ENCODE measurements at regions not wholly inside any gene's neighbourhood (a gene's known extent, or its start where the extent isn't known, plus 50 kb on each side); places are given as distances from the start of the nearest gene placed in this dataset.

DNA sequence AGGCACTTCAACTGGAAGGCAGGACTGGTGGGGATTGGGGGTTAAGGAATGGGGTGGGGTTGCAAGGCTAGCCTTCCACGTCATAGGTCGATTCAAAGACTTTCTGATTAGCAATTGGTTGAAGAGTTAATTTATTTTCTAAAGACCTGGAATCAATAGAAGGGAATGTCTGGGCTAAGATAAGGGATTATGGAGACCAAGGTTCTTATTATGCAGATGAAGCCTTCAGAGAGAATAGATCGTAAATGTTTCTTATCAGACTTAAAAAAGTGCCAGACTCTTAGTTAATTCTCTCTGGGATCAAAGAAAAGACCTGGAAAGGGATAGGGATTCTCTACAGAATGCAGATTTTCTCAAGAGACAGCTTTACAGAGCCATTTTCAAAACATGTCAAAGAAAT, 368.0 kb upstream of the DLGAP1 start:
- H3F3A ChIP-seq (ENCODE audit: insufficient read depth, low read length, poor library complexity, severe bottlenecking), result no peaks in the 10 kb centered on the region
- no peaks in the 10 kb centered on the region for H3K9me3 ChIP-seq (ENCODE audit: low read length)
- no peak overlapping the region for H3K4me3 ChIP-seq (ENCODE audit: low read length)
- H3K79me2 ChIP-seq (replicated peaks; ENCODE audit: insufficient read depth, low read length), result no peaks in the 10 kb centered on the region
- no peaks in the 10 kb centered on the region for H3K36me3 ChIP-seq (ENCODE audit: insufficient read depth, low read length)
- no peak for TF ChIP-seq POLR2AphosphoS5 (IDR thresholded peaks at IDR 0.05)
- no peak for TF ChIP-seq TAF1 (IDR thresholded peaks at IDR 0.05; ENCODE audit: low read depth)
- no peak for TF ChIP-seq REST (IDR thresholded peaks at IDR 0.05; ENCODE audit: borderline replicate concordance)
- no peak for TF ChIP-seq SMC3 (conservative IDR thresholded peaks at IDR 0.05; ENCODE audit: poor library complexity)
- no peak for TF ChIP-seq RAD21 (conservative IDR thresholded peaks at IDR 0.05)
- TF ChIP-seq, protein P1, sequence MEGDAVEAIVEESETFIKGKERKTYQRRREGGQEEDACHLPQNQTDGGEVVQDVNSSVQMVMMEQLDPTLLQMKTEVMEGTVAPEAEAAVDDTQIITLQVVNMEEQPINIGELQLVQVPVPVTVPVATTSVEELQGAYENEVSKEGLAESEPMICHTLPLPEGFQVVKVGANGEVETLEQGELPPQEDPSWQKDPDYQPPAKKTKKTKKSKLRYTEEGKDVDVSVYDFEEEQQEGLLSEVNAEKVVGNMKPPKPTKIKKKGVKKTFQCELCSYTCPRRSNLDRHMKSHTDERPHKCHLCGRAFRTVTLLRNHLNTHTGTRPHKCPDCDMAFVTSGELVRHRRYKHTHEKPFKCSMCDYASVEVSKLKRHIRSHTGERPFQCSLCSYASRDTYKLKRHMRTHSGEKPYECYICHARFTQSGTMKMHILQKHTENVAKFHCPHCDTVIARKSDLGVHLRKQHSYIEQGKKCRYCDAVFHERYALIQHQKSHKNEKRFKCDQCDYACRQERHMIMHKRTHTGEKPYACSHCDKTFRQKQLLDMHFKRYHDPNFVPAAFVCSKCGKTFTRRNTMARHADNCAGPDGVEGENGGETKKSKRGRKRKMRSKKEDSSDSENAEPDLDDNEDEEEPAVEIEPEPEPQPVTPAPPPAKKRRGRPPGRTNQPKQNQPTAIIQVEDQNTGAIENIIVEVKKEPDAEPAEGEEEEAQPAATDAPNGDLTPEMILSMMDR (IDR thresholded peaks at IDR 0.05; ENCODE audit: poor library complexity, severe bottlenecking), result no peak
- no peak for TF ChIP-seq EZH2 (IDR thresholded peaks at IDR 0.05; ENCODE audit: borderline replicate concordance, insufficient read depth, low read length, poor library complexity, severe bottlenecking)
- TF ChIP-seq MXI1 (conservative IDR thresholded peaks at IDR 0.05; ENCODE audit: poor library complexity, severe bottlenecking), result no peak
- no peak for TF ChIP-seq EP300 (conservative IDR thresholded peaks at IDR 0.05; ENCODE audit: poor library complexity, severe bottlenecking)
- no peak overlapping the region for H3K4me2 ChIP-seq (ENCODE audit: low read length)
- H4K20me1 ChIP-seq (ENCODE audit: insufficient read depth), result no peaks in the 10 kb centered on the region
- no peaks in the 10 kb centered on the region for H3K27me3 ChIP-seq (ENCODE audit: insufficient read depth, low read depth, low read length)
- H3K9me2 ChIP-seq (ENCODE audit: insufficient read depth, low read length), result no peaks in the 10 kb centered on the region
- H3K9ac ChIP-seq (ENCODE audit: low read length), result no peak overlapping the region
- no peak overlapping the region for H3K27ac ChIP-seq (ENCODE audit: low read length)
- H2AFZ ChIP-seq (ENCODE audit: low read depth, low read length), result no peak overlapping the region

- no peaks in the 10 kb centered on the region for H4K20me1 ChIP-seq (ENCODE audit: insufficient read depth)
Measured at GRCh38 chr18:4821801-4822200, 366.7 kb upstream of the DLGAP1 start.

More at GRCh38 chr18:4821801-4822200, 366.7 kb upstream of the DLGAP1 start:
- H3K9me3 ChIP-seq (ENCODE audit: low read length), result no peaks in the 10 kb centered on the region
- H2AFZ ChIP-seq (ENCODE audit: low read depth, low read length), result no peak overlapping the region
- no peaks in the 10 kb centered on the region for H3K27me3 ChIP-seq (ENCODE audit: insufficient read depth, low read depth, low read length)
- H3F3A ChIP-seq (ENCODE audit: insufficient read depth, low read length, poor library complexity, severe bottlenecking), result no peaks in the 10 kb centered on the region
- no peak overlapping the region for H3K4me2 ChIP-seq (ENCODE audit: low read length)
- no peak overlapping the region for H3K9ac ChIP-seq (ENCODE audit: low read length)
- no peak overlapping the region for H3K4me3 ChIP-seq (ENCODE audit: low read length)
- H3K9me2 ChIP-seq (ENCODE audit: insufficient read depth, low read length), result no peaks in the 10 kb centered on the region
- no peaks in the 10 kb centered on the region for H3K79me2 ChIP-seq (replicated peaks; ENCODE audit: insufficient read depth, low read length)
- no peaks in the 10 kb centered on the region for H3K36me3 ChIP-seq (ENCODE audit: insufficient read depth, low read length)
- TF ChIP-seq POLR2AphosphoS5 (IDR thresholded peaks at IDR 0.05) (no peak), MXI1 (conservative IDR thresholded peaks at IDR 0.05; ENCODE audit: poor library complexity, severe bottlenecking) (no peak), EP300 (conservative IDR thresholded peaks at IDR 0.05; ENCODE audit: poor library complexity, severe bottlenecking) (no peak), REST (IDR thresholded peaks at IDR 0.05; ENCODE audit: borderline replicate concordance) (no peak), EZH2 (IDR thresholded peaks at IDR 0.05; ENCODE audit: borderline replicate concordance, insufficient read depth, low read length, poor library complexity, severe bottlenecking) (no peak), SMC3 (conservative IDR thresholded peaks at IDR 0.05; ENCODE audit: poor library complexity) (no peak), RAD21 (conservative IDR thresholded peaks at IDR 0.05) (no peak), TAF1 (IDR thresholded peaks at IDR 0.05; ENCODE audit: low read depth) (no peak)
- TF ChIP-seq, protein P1 (IDR thresholded peaks at IDR 0.05; ENCODE audit: poor library complexity, severe bottlenecking), result no peak
- H3K27ac ChIP-seq (ENCODE audit: low read length), result no peak overlapping the region

Measured in neural cell (in vitro differentiated cells).